Lung (tissue), 11 donors: ENCODE measurements at regions not wholly inside any gene's neighbourhood (a gene's known extent, or its start where the extent isn't known, plus 50 kb on each side); places are given as distances from the start of the nearest gene placed in this dataset.

Experiments used
- ATAC-seq: fragments of 200-7000 bp; cut with Tn5 transposase; one replicate; pipeline ENCODE4 v1.9.1; 2020; ENCODE audit warnings: moderate number of reproducible peaks; ENCODE audit not compliant: insufficient read depth, low FRiP score
- DNase-seq, 3 donors: peaks; one replicate each; pipeline ENCODE4 v3.0.0-alpha.2; 2013 to 2017
- H3K27ac ChIP-seq, 2 donors: one replicate each; pipeline ENCODE4 v1.5.1; 2013; ENCODE audit warnings: mild to moderate bottlenecking in 2 of 2, moderate library complexity in 2 of 2, control low read depth in 1 of 2, inconsistent platforms in 1 of 2, low read depth in 1 of 2, low read length in 1 of 2
- H3K27me3 ChIP-seq, 3 donors: one replicate each; pipeline ENCODE4 v1.5.1; 2013; ENCODE audit warnings: low read length in 2 of 3; ENCODE audit not compliant: control insufficient read depth in 3 of 3, insufficient read depth in 3 of 3
- H3K36me3 ChIP-seq, 4 donors: one replicate each; pipeline ENCODE4 v1.5.1; 2013; ENCODE audit warnings: low read length in 4 of 4, mild to moderate bottlenecking in 1 of 4, moderate library complexity in 1 of 4; ENCODE audit not compliant: control insufficient read depth in 4 of 4, insufficient read depth in 4 of 4
- H3K4me1 ChIP-seq, 5 donors: one replicate each; pipeline ENCODE4 v1.5.1; 2013; ENCODE audit warnings: low read length in 5 of 5, mild to moderate bottlenecking in 2 of 5, moderate library complexity in 1 of 5; ENCODE audit not compliant: control insufficient read depth in 5 of 5, insufficient read depth in 5 of 5
- H3K4me3 ChIP-seq: one replicate; pipeline ENCODE4 v1.5.1; 2013; ENCODE audit warnings: mild to moderate bottlenecking, control low read depth, moderate library complexity
- H3K9ac ChIP-seq, 2 donors: one replicate each; pipeline ENCODE4 v1.5.1; 2013; ENCODE audit warnings: low read length in 2 of 2, control low read depth in 1 of 2; ENCODE audit not compliant: insufficient read depth in 1 of 2
- H3K9me3 ChIP-seq, 4 donors: one replicate each; pipeline ENCODE4 v1.5.1; 2013; ENCODE audit warnings: low read length in 3 of 4, mild to moderate bottlenecking in 1 of 4, moderate library complexity in 1 of 4; ENCODE audit not compliant: control insufficient read depth in 4 of 4, insufficient read depth in 3 of 4
- CTCF ChIP-seq: IDR thresholded peaks from 2 replicates; pipeline ENCODE4 v1.5.1; 2012; ENCODE audit warnings: mild to moderate bottlenecking; ENCODE audit errors: control extremely low read depth, extremely low read depth
- whole genome bisulfite sequencing, 2 donors: extraction: QIAGEN DNeasy Blood & Tissue Kit; methylation state at CpG; one replicate each; pipeline ENCODE4 v1.1.7; 2013; 5-methylcytosine and 5-hydroxymethylcytosine counted together
- donor health status: control.
- donor health status: control.
- donor health status: Bipolar disorder and iron deficiency.
- donor health status: healthy.
- donor health status: DM: yes; HTN: yes; CAD: no.

- Histone ChIP-seq H3K4me1 (peaks cover 2 to 24% (median 5%) of the 10 kb centered on the region in 5 donors), H3K27ac (no peak overlapping the region), H3K9ac (no peak overlapping the region), H3K27me3 (no peaks in the 10 kb centered on the region), H3K9me3 (peaks cover 0 to 3% (median 0%) of the 10 kb centered on the region in 4 donors), H3K36me3 (no peaks in the 10 kb centered on the region), H3K4me3 (no peak overlapping the region)
- 83 to 88% methylated on average over 3 of the region's 3 CpGs for WGBS, 2 donors
- TF ChIP-seq CTCF, result no peak
- no peak for DNase-seq
- ATAC-seq, result no peak
Observed at GRCh38 chr14:34174973-34175372, 224.1 kb upstream of the EGLN3 start.

GRCh38 chr14:34173916-34174315 lies 223.0 kb upstream of the EGLN3 start:
- no peak overlapping the region for H3K27ac ChIP-seq
- H3K9ac ChIP-seq, result no peak overlapping the region
- no peaks in the 10 kb centered on the region for H3K36me3 ChIP-seq
- 95 to 97% methylated on average over 3 of the region's 3 CpGs for WGBS, 2 donors
- no peaks in the 10 kb centered on the region for H3K27me3 ChIP-seq
- no peak overlapping the region for H3K4me3 ChIP-seq
- DNase-seq (no peak), ATAC-seq (no peak)
- peaks cover 0 to 5% (median 0%) of the 10 kb centered on the region in 4 donors for H3K9me3 ChIP-seq
- peaks cover 2 to 24% (median 5%) of the 10 kb centered on the region in 5 donors for H3K4me1 ChIP-seq
- no peak for TF ChIP-seq CTCF

- H3K27me3 ChIP-seq, result no peaks in the 10 kb centered on the region
- peaks cover 2 to 24% (median 5%) of the 10 kb centered on the region in 5 donors for H3K4me1 ChIP-seq
- DNase-seq, result peak in 1 of 3 donors; percentile 40
- H3K27ac ChIP-seq, result no peak overlapping the region
- H3K4me3 ChIP-seq, result no peak overlapping the region
- WGBS, 2 donors, result 72 to 84% methylated on average over 6 of the region's 6 CpGs
- no peak for ATAC-seq
- no peak overlapping the region for H3K9ac ChIP-seq
- no peak for TF ChIP-seq CTCF
- H3K9me3 ChIP-seq, result peaks cover 0 to 5% (median 0%) of the 10 kb centered on the region in 4 donors
- H3K36me3 ChIP-seq, result no peaks in the 10 kb centered on the region
Observed at GRCh38 chr14:34172550-34173368, 221.9 kb upstream of the EGLN3 start.
